Kidney (tissue), 13 donors: ENCODE measurements at regions not wholly inside any gene's neighbourhood (a gene's known extent, or its start where the extent isn't known, plus 50 kb on each side); places are given as distances from the start of the nearest gene placed in this dataset.

ENCODE experiments used
- DNase-seq, 5 donors: peaks; one replicate each; pipeline ENCODE4 v3.0.0-alpha.2; 2013 to 2020
- FAIRE-seq: peaks from 2 replicates; lab custom pipeline; 2012; peaks lifted over from hg19 to GRCh38; lab: Jason Lieb, UNC
- H3K27ac ChIP-seq, 2 donors: one replicate each; pipeline ENCODE4 v1.7.0; 2013; ENCODE audit warnings: low read depth in 2 of 2, low read length in 2 of 2, inconsistent platforms in 1 of 2
- H3K27me3 ChIP-seq: one replicate; pipeline ENCODE4 v1.7.1; 2013; ENCODE audit warnings: low read length, inconsistent platforms; ENCODE audit not compliant: control insufficient read depth, insufficient read depth
- H3K36me3 ChIP-seq, 3 donors: one replicate each; pipeline versions ENCODE4 v1.7.0 to v1.7.1; 2013; ENCODE audit warnings: low read length in 3 of 3, control low read depth in 1 of 3, inconsistent platforms in 1 of 3; ENCODE audit not compliant: insufficient read depth in 3 of 3, control insufficient read depth in 2 of 3
- H3K4me1 ChIP-seq, 3 donors: one replicate each; pipeline versions ENCODE4 v1.7.0 to v1.7.1; 2013; ENCODE audit warnings: low read length in 3 of 3, inconsistent platforms in 1 of 3, low read depth in 1 of 3; ENCODE audit not compliant: control insufficient read depth in 2 of 3, insufficient read depth in 2 of 3
- H3K4me3 ChIP-seq, 3 donors: one replicate each; pipeline versions ENCODE4 v1.7.0 to v1.8.1; 2013; ENCODE audit warnings: low read length in 3 of 3, control low read depth in 1 of 3, inconsistent platforms in 1 of 3
- H3K9ac ChIP-seq, 3 donors: one replicate each; pipeline versions ENCODE4 v1.7.0 to v1.7.1; 2013; ENCODE audit warnings: low read length in 3 of 3, control low read depth in 1 of 3, inconsistent platforms in 1 of 3
- H3K9me3 ChIP-seq, 3 donors: one replicate each; pipeline versions ENCODE4 v1.7.0 to v1.7.1; 2013; ENCODE audit warnings: low read length in 3 of 3, control low read depth in 1 of 3, inconsistent platforms in 1 of 3; ENCODE audit not compliant: control insufficient read depth in 2 of 3, insufficient read depth in 1 of 3
- CTCF ChIP-seq: IDR thresholded peaks from 3 replicates; pipeline ENCODE4 v1.5.1; 2012; ENCODE audit warnings: mild to moderate bottlenecking, moderate library complexity, borderline replicate concordance; ENCODE audit not compliant: insufficient read depth; ENCODE audit errors: extremely low read depth
- intact Hi-C: fragments of 100-400 bp; cut with DNase I; formaldehyde crosslinking; loops from one replicate; pipeline ENCODE4 v1.11.1; 2022
- donor health status: control.
- donor health status: control.
- donor health status: control.
- donor health status: control.
- donor health status: control.
- donor health status: DM: yes; HTN: yes; CAD: no.
- donor health status: Normal renal cell carcinoma (clear cell type).

GRCh38 chr3:80068459-80068858, 300.7 kb upstream of the ROBO1 start:
- Histone ChIP-seq H3K4me3 (no peak overlapping the region), H3K4me1 (no peaks in the 10 kb centered on the region), H3K27ac (no peak overlapping the region), H3K9me3 (no peaks in the 10 kb centered on the region), H3K9ac (no peak overlapping the region), H3K27me3 (no peaks in the 10 kb centered on the region), H3K36me3 (no peaks in the 10 kb centered on the region)
- FAIRE-seq (no peak), DNase-seq (no peak)
- TF ChIP-seq CTCF, result no peak
- intact Hi-C loops, result no loop called here

GRCh38 chr3:80063535-80063934, 295.7 kb upstream of the ROBO1 start:
- no peak overlapping the region for H3K9ac ChIP-seq
- intact Hi-C loops, result no loop called here
- H3K27ac ChIP-seq, result no peak overlapping the region
- no peak for FAIRE-seq
- H3K9me3 ChIP-seq, result no peaks in the 10 kb centered on the region
- H3K36me3 ChIP-seq, result no peaks in the 10 kb centered on the region
- TF ChIP-seq CTCF, result no peak
- no peaks in the 10 kb centered on the region for H3K27me3 ChIP-seq
- DNase-seq, result no peak
- no peaks in the 10 kb centered on the region for H3K4me1 ChIP-seq
- H3K4me3 ChIP-seq, result no peak overlapping the region

- Histone ChIP-seq H3K9ac (no peak overlapping the region), H3K36me3 (no peaks in the 10 kb centered on the region), H3K27me3 (no peaks in the 10 kb centered on the region), H3K27ac (no peak overlapping the region), H3K9me3 (no peaks in the 10 kb centered on the region), H3K4me3 (no peak overlapping the region), H3K4me1 (no peaks in the 10 kb centered on the region)
- no peak for FAIRE-seq
- no peak for DNase-seq
- TF ChIP-seq CTCF, result no peak
- intact Hi-C loops, result no loop called here
These were observed 292.9 kb upstream of the ROBO1 start for GRCh38 chr3:80060664-80061063.

GRCh38 chr3:80055306-80055705, 287.5 kb upstream of the ROBO1 start:
- intact Hi-C loops, result no loop called here
- TF ChIP-seq CTCF, result no peak
- no peak for DNase-seq

More at GRCh38 chr3:80055306-80055705, 287.5 kb upstream of the ROBO1 start:
- Histone ChIP-seq H3K4me1 (no peaks in the 10 kb centered on the region), H3K4me3 (no peak overlapping the region), H3K9me3 (no peaks in the 10 kb centered on the region), H3K36me3 (no peaks in the 10 kb centered on the region), H3K27ac (no peak overlapping the region), H3K27me3 (no peaks in the 10 kb centered on the region), H3K9ac (no peak overlapping the region)
- FAIRE-seq, result no peak
